HepG2 (cell line): ENCODE measurements at regions not wholly inside any gene's neighbourhood (a gene's known extent, or its start where the extent isn't known, plus 50 kb on each side); places are given as distances from the start of the nearest gene placed in this dataset.

Source experiments
- FOXA1 ChIP-seq, 2 experiments: fragments of 450-650 bp in 1 of 2; sonication (generic) in 1 of 2; formaldehyde crosslinking in 1 of 2; IDR thresholded peaks; 2 replicates each; pipeline versions ENCODE4 v1.4.0 to v1.6.1; 2016 to 2020; ENCODE audit warnings: missing genetic modification reagents in 1 of 2
- HDAC6 ChIP-seq: fragments of 200-600 bp; sonication (generic); IDR thresholded peaks from 2 replicates; pipeline ENCODE4 v1.7.0; 2017; ENCODE audit warnings: mild to moderate bottlenecking, antibody characterized with exemption, low read length, low read depth
- KLF16 ChIP-seq, 2 experiments: sonication (generic) in 1 of 2; formaldehyde crosslinking in 1 of 2; IDR thresholded peaks; 2 replicates each; pipeline versions ENCODE4 v1.6.1 to v1.8.0; 2016 to 2023; ENCODE audit warnings: missing genetic modification reagents in 2 of 2, missing compliant biosample characterization in 1 of 2
- NR2C2 ChIP-seq: sonication (generic); formaldehyde crosslinking; IDR thresholded peaks from 2 replicates; pipeline ENCODE4 v1.4.0; 2020; ENCODE audit warnings: missing genetic modification reagents, mild to moderate bottlenecking, moderate library complexity, borderline replicate concordance
- ONECUT2 ChIP-seq: sonication (generic); formaldehyde crosslinking; IDR thresholded peaks from 2 replicates; pipeline ENCODE4 v1.4.0; 2020; ENCODE audit warnings: missing genetic modification reagents
- POLR2A ChIP-seq, 2 experiments: IDR thresholded peaks; 2 replicates each; pipeline ENCODE4 v1.6.1; 2011; ENCODE audit warnings: low read depth in 2 of 2, low read length in 2 of 2, mild to moderate bottlenecking in 1 of 2, moderate library complexity in 1 of 2; ENCODE audit not compliant: insufficient read depth in 1 of 2
- SRSF1 ChIP-seq: fragments of 200-400 bp; formaldehyde crosslinking; optimal IDR thresholded peaks from 2 replicates; pipeline ENCODE3; 2017; ENCODE audit warnings: mild to moderate bottlenecking, low read depth, low read length, moderate library complexity
- ZFP62 ChIP-seq: sonication (generic); formaldehyde crosslinking; IDR thresholded peaks from 2 replicates; pipeline ENCODE4 v1.4.0; 2020; ENCODE audit warnings: missing genetic modification reagents
- ZNF160 ChIP-seq: sonication (generic); formaldehyde crosslinking; IDR thresholded peaks from 2 replicates; pipeline ENCODE4 v1.8.0; 2022; ENCODE audit warnings: mild to moderate bottlenecking, inconsistent platforms, missing genetic modification reagents
- ZNF251 ChIP-seq: sonication (generic); formaldehyde crosslinking; IDR thresholded peaks from 2 replicates; pipeline ENCODE4 v1.9.0; 2021; ENCODE audit warnings: mild to moderate bottlenecking, missing genetic modification reagents
- TF ChIP-seq, protein P1 (sequence below): sonication (generic); formaldehyde crosslinking; IDR thresholded peaks from 2 replicates; pipeline ENCODE4 v1.5.0; 2020; ENCODE audit warnings: mild to moderate bottlenecking, missing genetic modification reagents, moderate library complexity
- TF ChIP-seq, protein P2 (sequence below): sonication (generic); formaldehyde crosslinking; IDR thresholded peaks from 2 replicates; pipeline ENCODE4 v1.4.0; 2020; ENCODE audit warnings: low read depth, missing genetic modification reagents
- TF ChIP-seq, protein P3 (sequence below): sonication (generic); formaldehyde crosslinking; IDR thresholded peaks from 2 replicates; pipeline ENCODE4 v1.8.0; 2022; ENCODE audit warnings: mild to moderate bottlenecking, missing genetic modification reagents; ENCODE audit not compliant: insufficient replicate concordance

DNA sequence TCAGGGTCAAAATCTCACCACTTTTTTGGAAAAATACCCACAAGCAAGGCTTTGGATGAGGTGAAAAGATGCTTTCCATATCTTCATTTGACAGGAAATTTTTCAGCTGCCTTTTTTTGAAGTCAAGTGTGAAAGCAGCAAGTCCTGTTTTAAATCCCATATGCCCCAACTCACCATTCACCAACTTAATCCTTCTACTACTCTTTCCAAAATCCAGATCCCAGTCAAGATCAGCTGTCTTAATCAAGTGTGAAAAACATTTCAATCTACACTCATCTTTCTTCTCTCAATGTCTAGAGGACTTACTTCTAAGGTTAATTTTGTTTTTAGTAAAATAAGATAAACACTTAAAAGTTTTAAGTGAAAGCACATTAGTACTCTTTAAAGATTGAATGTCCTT is 128.4 kb upstream of the CEP126 start:
- TF ChIP-seq, protein P1, sequence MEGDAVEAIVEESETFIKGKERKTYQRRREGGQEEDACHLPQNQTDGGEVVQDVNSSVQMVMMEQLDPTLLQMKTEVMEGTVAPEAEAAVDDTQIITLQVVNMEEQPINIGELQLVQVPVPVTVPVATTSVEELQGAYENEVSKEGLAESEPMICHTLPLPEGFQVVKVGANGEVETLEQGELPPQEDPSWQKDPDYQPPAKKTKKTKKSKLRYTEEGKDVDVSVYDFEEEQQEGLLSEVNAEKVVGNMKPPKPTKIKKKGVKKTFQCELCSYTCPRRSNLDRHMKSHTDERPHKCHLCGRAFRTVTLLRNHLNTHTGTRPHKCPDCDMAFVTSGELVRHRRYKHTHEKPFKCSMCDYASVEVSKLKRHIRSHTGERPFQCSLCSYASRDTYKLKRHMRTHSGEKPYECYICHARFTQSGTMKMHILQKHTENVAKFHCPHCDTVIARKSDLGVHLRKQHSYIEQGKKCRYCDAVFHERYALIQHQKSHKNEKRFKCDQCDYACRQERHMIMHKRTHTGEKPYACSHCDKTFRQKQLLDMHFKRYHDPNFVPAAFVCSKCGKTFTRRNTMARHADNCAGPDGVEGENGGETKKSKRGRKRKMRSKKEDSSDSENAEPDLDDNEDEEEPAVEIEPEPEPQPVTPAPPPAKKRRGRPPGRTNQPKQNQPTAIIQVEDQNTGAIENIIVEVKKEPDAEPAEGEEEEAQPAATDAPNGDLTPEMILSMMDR (CRISPR knock-in tag), result no peak
- no peak for TF ChIP-seq POLR2A (IDR thresholded peaks at IDR 0.05; ENCODE audit: insufficient read depth in 1 of 2, low read depth in 2 of 2, low read length in 2 of 2)
- TF ChIP-seq ZFP62 (CRISPR knock-in tag), result no peak
- no peak for TF ChIP-seq FOXA1 (IDR thresholded peaks at IDR 0.05)
- no peak for TF ChIP-seq FOXA1 (CRISPR knock-in tag; IDR thresholded peaks at IDR 0.05)
- TF ChIP-seq, protein P2, sequence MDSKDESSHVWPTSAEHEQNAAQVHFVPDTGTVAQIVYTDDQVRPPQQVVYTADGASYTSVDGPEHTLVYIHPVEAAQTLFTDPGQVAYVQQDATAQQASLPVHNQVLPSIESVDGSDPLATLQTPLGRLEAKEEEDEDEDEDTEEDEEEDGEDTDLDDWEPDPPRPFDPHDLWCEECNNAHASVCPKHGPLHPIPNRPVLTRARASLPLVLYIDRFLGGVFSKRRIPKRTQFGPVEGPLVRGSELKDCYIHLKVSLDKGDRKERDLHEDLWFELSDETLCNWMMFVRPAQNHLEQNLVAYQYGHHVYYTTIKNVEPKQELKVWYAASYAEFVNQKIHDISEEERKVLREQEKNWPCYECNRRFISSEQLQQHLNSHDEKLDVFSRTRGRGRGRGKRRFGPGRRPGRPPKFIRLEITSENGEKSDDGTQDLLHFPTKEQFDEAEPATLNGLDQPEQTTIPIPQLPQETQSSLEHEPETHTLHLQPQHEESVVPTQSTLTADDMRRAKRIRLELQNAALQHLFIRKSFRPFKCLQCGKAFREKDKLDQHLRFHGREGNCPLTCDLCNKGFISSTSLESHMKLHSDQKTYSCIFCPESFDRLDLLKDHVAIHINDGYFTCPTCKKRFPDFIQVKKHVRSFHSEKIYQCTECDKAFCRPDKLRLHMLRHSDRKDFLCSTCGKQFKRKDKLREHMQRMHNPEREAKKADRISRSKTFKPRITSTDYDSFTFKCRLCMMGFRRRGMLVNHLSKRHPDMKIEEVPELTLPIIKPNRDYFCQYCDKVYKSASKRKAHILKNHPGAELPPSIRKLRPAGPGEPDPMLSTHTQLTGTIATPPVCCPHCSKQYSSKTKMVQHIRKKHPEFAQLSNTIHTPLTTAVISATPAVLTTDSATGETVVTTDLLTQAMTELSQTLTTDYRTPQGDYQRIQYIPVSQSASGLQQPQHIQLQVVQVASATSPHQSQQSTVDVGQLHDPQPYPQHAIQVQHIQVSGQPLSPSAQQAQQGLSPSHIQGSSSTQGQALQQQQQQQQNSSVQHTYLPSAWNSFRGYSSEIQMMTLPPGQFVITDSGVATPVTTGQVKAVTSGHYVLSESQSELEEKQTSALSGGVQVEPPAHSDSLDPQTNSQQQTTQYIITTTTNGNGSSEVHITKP, result no peak
- TF ChIP-seq NR2C2, result no peak
- TF ChIP-seq ONECUT2 (CRISPR knock-in tag), result no peak
- no peak for TF ChIP-seq HDAC6
- no peak for TF ChIP-seq ZNF251 (CRISPR knock-in tag)
- TF ChIP-seq ZNF160, result no peak
- no peak for TF ChIP-seq SRSF1
- no peak for TF ChIP-seq KLF16 (CRISPR knock-in tag; IDR thresholded peaks at IDR 0.05)
- TF ChIP-seq, protein P3, sequence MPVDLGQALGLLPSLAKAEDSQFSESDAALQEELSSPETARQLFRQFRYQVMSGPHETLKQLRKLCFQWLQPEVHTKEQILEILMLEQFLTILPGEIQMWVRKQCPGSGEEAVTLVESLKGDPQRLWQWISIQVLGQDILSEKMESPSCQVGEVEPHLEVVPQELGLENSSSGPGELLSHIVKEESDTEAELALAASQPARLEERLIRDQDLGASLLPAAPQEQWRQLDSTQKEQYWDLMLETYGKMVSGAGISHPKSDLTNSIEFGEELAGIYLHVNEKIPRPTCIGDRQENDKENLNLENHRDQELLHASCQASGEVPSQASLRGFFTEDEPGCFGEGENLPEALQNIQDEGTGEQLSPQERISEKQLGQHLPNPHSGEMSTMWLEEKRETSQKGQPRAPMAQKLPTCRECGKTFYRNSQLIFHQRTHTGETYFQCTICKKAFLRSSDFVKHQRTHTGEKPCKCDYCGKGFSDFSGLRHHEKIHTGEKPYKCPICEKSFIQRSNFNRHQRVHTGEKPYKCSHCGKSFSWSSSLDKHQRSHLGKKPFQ (CRISPR knock-in tag), result no peak
